Smooth muscle cell (in vitro differentiated cells): ENCODE measurements at regions not wholly inside any gene's neighbourhood (a gene's known extent, or its start where the extent isn't known, plus 50 kb on each side); places are given as distances from the start of the nearest gene placed in this dataset.

Experiments
- DNase-seq: peaks from one replicate; lab custom pipeline; 2025; ENCODE audit not compliant: unreplicated experiment; lab: John Stamatoyannopoulos, UW
- H2AFZ ChIP-seq: fragments of 200-600 bp; sonication (generic); 2 replicates; pipeline ENCODE4 v1.6.0; 2016; ENCODE audit warnings: antibody characterized with exemption, low read depth, mild to moderate bottlenecking
- H3F3A ChIP-seq: fragments of 200-600 bp; sonication (generic); 2 replicates; pipeline ENCODE4 v1.6.0; 2017; ENCODE audit warnings: antibody characterized with exemption, low read depth
- H3K27ac ChIP-seq: fragments of 200-600 bp; sonication (generic); 2 replicates; pipeline ENCODE4 v1.5.1; 2016; ENCODE audit warnings: low read depth, mild to moderate bottlenecking
- H3K27me3 ChIP-seq: fragments of 200-600 bp; sonication (generic); 2 replicates; pipeline ENCODE4 v1.6.1; 2016; ENCODE audit warnings: low read depth, mild to moderate bottlenecking
- H3K36me3 ChIP-seq: fragments of 200-600 bp; sonication (generic); 2 replicates; pipeline ENCODE4 v1.5.1; 2016; ENCODE audit warnings: low read depth
- H3K4me1 ChIP-seq: fragments of 200-600 bp; sonication (generic); 2 replicates; pipeline ENCODE4 v1.5.1; 2016; ENCODE audit warnings: low read depth
- H3K4me2 ChIP-seq: fragments of 200-600 bp; sonication (generic); 2 replicates; pipeline ENCODE4 v1.6.0; 2016; ENCODE audit warnings: mild to moderate bottlenecking
- H3K4me3 ChIP-seq: fragments of 200-600 bp; sonication (generic); 2 replicates; pipeline ENCODE4 v1.5.1; 2016; ENCODE audit warnings: mild to moderate bottlenecking
- H3K79me2 ChIP-seq: fragments of 200-600 bp; sonication (generic); 2 replicates; pipeline ENCODE4 v1.6.0; 2016; ENCODE audit warnings: low read depth, mild to moderate bottlenecking
- H3K9ac ChIP-seq: fragments of 200-600 bp; sonication (generic); 2 replicates; pipeline ENCODE4 v1.6.0; 2016; ENCODE audit warnings: low read depth
- H3K9me3 ChIP-seq: fragments of 200-600 bp; sonication (generic); replicated peaks from 2 replicates; pipeline ENCODE4 v1.5.1; 2016; ENCODE audit warnings: low read depth
- H4K20me1 ChIP-seq: fragments of 200-600 bp; sonication (generic); 2 replicates; pipeline ENCODE4 v1.6.0; 2016; ENCODE audit warnings: low read depth
- WGBS: methylation state at CpG from one replicate; pipeline ENCODE4 v1.1.7; 2016; ENCODE audit warnings: low lambda C conversion rate; 5-methylcytosine and 5-hydroxymethylcytosine counted together
- TF ChIP-seq, protein P1 (sequence below): fragments of 200-600 bp; sonication (generic); IDR thresholded peaks from 2 replicates; pipeline ENCODE4 v1.5.1; 2017; ENCODE audit warnings: borderline replicate concordance, mild to moderate bottlenecking, antibody characterized with exemption; ENCODE audit not compliant: insufficient read depth, poor library complexity, severe bottlenecking

DNA sequence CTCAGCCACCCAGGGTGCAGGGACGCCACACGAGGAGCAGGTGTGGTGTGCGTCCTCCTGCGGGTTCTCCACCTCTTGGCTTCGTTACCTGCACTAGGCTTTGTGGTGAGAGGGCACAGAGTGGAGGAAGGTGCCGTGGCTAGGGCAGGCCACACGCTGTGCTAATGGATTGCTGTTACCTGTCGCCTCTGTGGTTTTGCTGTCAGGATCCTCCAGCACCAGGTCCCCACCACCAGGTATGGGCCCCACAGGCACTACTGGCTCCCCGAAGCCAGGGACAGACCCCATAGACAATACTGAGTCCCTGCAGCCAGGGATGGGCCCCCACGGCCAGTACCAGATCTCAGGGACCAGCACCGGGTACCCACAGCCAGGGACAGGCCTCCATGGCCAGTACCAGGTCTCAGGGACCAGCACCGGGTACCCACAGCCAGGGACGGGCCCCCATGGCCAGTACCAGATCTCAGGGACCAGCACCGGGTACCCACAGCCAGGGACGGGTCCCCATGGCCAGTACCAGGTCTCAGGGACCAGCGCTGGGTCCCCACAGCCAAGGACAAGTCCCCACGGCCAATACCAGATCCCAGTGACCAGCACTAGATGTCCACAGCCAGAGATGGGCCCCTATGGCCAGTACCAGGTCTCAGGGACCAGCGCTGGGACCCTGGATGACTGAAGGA is 315.6 kb downstream of the SEC14L1 start:
- Histone ChIP-seq H3K4me2 (peak overlapping the region; percentile 93), H3F3A (peaks cover 31% of the 10 kb centered on the region), H3K4me3 (no peak overlapping the region), H3K36me3 (no peaks in the 10 kb centered on the region), H3K4me1 (peaks cover 68% of the 10 kb centered on the region), H3K27me3 (no peaks in the 10 kb centered on the region), H3K27ac (peak overlapping the region; percentile 94), H3K79me2 (peaks cover 77% of the 10 kb centered on the region), H2AFZ (no peak overlapping the region), H4K20me1 (peaks cover 100% of the 10 kb centered on the region), H3K9me3 (no peaks in the 10 kb centered on the region), H3K9ac (peak overlapping the region; percentile 71)
- WGBS, result 90% methylated on average over 18 of the region's 18 CpGs
- no peak for DNase-seq
- TF ChIP-seq, protein P1, sequence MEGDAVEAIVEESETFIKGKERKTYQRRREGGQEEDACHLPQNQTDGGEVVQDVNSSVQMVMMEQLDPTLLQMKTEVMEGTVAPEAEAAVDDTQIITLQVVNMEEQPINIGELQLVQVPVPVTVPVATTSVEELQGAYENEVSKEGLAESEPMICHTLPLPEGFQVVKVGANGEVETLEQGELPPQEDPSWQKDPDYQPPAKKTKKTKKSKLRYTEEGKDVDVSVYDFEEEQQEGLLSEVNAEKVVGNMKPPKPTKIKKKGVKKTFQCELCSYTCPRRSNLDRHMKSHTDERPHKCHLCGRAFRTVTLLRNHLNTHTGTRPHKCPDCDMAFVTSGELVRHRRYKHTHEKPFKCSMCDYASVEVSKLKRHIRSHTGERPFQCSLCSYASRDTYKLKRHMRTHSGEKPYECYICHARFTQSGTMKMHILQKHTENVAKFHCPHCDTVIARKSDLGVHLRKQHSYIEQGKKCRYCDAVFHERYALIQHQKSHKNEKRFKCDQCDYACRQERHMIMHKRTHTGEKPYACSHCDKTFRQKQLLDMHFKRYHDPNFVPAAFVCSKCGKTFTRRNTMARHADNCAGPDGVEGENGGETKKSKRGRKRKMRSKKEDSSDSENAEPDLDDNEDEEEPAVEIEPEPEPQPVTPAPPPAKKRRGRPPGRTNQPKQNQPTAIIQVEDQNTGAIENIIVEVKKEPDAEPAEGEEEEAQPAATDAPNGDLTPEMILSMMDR, result no peak

DNA sequence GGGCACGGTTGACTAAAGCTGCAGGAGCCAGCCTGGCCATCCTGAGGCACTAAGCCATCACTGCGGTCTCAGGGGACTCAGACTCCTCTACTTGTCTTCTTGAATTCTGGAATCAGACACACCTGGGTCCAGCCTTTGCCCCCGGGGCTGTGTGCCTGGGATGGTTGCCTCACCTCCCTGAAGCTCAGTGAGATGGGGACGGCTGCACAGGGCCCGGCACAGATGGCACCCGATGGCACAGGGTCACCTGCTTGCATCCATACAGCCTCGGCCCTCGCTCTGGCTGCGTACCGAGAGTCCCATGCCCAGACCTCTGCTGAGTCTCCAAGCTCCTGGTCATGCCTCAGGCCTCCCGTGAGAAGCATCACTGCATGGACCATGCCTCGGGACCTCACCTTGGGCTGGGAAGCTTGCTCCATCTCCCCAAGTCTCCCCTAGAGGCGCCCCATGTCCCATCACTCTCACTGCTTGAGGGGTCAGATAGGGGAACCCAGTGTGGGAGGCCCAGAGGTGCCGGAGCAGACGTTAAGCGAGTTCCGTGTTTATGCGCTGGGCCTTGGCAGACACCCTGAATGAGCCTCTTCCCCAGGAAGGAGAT is 316.3 kb downstream of the SEC14L1 start:
- peaks cover 83% of the 10 kb centered on the region for H3K79me2 ChIP-seq
- H3K4me3 ChIP-seq, result no peak overlapping the region
- H3K4me1 ChIP-seq, result peaks cover 74% of the 10 kb centered on the region
- H3K36me3 ChIP-seq, result no peaks in the 10 kb centered on the region
- TF ChIP-seq, protein P1, result no peak
- no peaks in the 10 kb centered on the region for H3K9me3 ChIP-seq
- no peak overlapping the region for H3K4me2 ChIP-seq
- H3F3A ChIP-seq, result peaks cover 28% of the 10 kb centered on the region
- no peak overlapping the region for H3K9ac ChIP-seq
- no peak for DNase-seq
- WGBS, result 93% methylated on average over 18 of the region's 18 CpGs
- H3K27me3 ChIP-seq, result no peaks in the 10 kb centered on the region
- no peak overlapping the region for H2AFZ ChIP-seq
- peaks cover 100% of the 10 kb centered on the region for H4K20me1 ChIP-seq
- peak overlapping the region; percentile 94 for H3K27ac ChIP-seq

DNA sequence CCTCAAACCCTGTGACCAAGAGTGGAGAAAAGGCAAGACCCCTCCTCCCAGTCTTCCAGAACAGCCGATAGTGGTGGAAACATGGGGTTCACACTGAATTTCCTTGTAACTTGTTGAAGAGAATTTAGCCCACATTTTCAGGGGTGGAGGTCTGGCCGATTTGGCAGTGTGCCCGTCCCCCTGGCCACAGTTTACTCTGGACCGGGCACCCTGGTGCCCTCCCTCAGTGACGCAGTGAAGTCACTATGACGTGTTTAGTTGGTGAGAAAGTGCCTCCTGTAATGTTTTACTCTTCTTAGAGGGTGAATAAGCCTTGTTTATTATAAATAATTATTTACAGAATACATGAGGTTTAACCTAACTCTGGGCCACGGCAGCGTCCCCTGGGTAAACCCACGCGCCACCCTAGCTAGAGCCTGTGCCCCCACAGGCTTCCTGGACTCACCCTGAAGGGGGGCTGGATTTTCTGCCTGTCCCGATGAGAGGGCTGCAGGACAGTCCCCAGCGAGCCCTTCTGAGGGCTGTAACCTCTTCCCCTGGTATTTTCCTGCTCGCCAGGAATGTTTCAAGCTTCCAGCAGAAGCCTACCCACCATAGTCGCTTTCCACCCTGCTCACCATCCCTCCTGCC is 316.9 kb downstream of the SEC14L1 start:
- TF ChIP-seq, protein P1, result no peak
- H3K4me3 ChIP-seq, result no peak overlapping the region
- H3K79me2 ChIP-seq, result peaks cover 89% of the 10 kb centered on the region
- H4K20me1 ChIP-seq, result peaks cover 100% of the 10 kb centered on the region
- H2AFZ ChIP-seq, result no peak overlapping the region
- H3K27ac ChIP-seq, result peak overlapping the region; percentile 64
- no peak for DNase-seq
- H3K9ac ChIP-seq, result no peak overlapping the region
- 71% methylated on average over 14 of the region's 14 CpGs for WGBS
- H3K9me3 ChIP-seq, result no peaks in the 10 kb centered on the region
- peaks cover 23% of the 10 kb centered on the region for H3F3A ChIP-seq
- peak overlapping the region; percentile 54 for H3K4me2 ChIP-seq
- peaks cover 70% of the 10 kb centered on the region for H3K4me1 ChIP-seq
- H3K27me3 ChIP-seq, result no peaks in the 10 kb centered on the region
- H3K36me3 ChIP-seq, result no peaks in the 10 kb centered on the region
